ENCODE measurements at regions not wholly inside any gene's neighbourhood (a gene's known extent, or its start where the extent isn't known, plus 50 kb on each side); places are given as distances from the start of the nearest gene placed in this dataset.
"Not testable (repeated sequence)": the region's sequence is repeated elsewhere in the genome, so short reads cannot be mapped to it uniquely, and the experiment has no call there.

- Histone ChIP-seq H3K9me3 (replicated peaks) (no peaks in the 10 kb centered on the region), H3K36me3 (no peaks in the 10 kb centered on the region), H3K4me3 (no peak overlapping the region), H3K4me1 (no peaks in the 10 kb centered on the region), H3K27me3 (no peaks in the 10 kb centered on the region), H3K27ac (no peak overlapping the region)
- no peak for DNase-seq
Observed at GRCh38 chrX:40864972-40865371, 129.6 kb upstream of the MED14 start.

- no peaks in the 10 kb centered on the region for H3K9me3 ChIP-seq (replicated peaks)
- H3K4me3 ChIP-seq = no peak overlapping the region
- H3K36me3 ChIP-seq = no peaks in the 10 kb centered on the region
- no peak for DNase-seq
- H3K27ac ChIP-seq = no peak overlapping the region
- H3K4me1 ChIP-seq = no peaks in the 10 kb centered on the region
- no peaks in the 10 kb centered on the region for H3K27me3 ChIP-seq
Observed at GRCh38 chrX:40866893-40867292, 131.6 kb upstream of the MED14 start.

- no peak overlapping the region for H3K4me3 ChIP-seq
- no peak overlapping the region for H3K27ac ChIP-seq
- H3K9me3 ChIP-seq (replicated peaks) = no peaks in the 10 kb centered on the region
- DNase-seq = no peak
- H3K36me3 ChIP-seq = no peaks in the 10 kb centered on the region
- no peaks in the 10 kb centered on the region for H3K4me1 ChIP-seq
- no peaks in the 10 kb centered on the region for H3K27me3 ChIP-seq
Observed at GRCh38 chrX:40867352-40867751, 132.0 kb upstream of the MED14 start.

- Histone ChIP-seq H3K9me3 (replicated peaks) (no peaks in the 10 kb centered on the region), H3K27ac (no peak overlapping the region), H3K27me3 (no peaks in the 10 kb centered on the region), H3K36me3 (no peaks in the 10 kb centered on the region), H3K4me1 (no peaks in the 10 kb centered on the region), H3K4me3 (no peak overlapping the region)
- no peak for DNase-seq
Observed at GRCh38 chrX:40868868-40869267, 133.5 kb upstream of the MED14 start.

- not testable (repeated sequence) for H3K4me3 ChIP-seq; H3K36me3 ChIP-seq; H3K4me1 ChIP-seq; H3K9me3 ChIP-seq (replicated peaks); H3K27ac ChIP-seq; H3K27me3 ChIP-seq; DNase-seq
Observed at GRCh38 chrX:40870982-40871381, 135.6 kb upstream of the MED14 start.

- DNase-seq = no peak
- no peaks in the 10 kb centered on the region for H3K36me3 ChIP-seq
- no peaks in the 10 kb centered on the region for H3K4me1 ChIP-seq
- no peaks in the 10 kb centered on the region for H3K9me3 ChIP-seq (replicated peaks)
- H3K4me3 ChIP-seq = no peak overlapping the region
- H3K27me3 ChIP-seq = no peaks in the 10 kb centered on the region
- no peak overlapping the region for H3K27ac ChIP-seq
Observed at GRCh38 chrX:40871385-40872082, 136.2 kb upstream of the MED14 start.

GRCh38 chrX:40872351-40872750, 137.0 kb upstream of the MED14 start:
- no peak overlapping the region for H3K27ac ChIP-seq
- no peaks in the 10 kb centered on the region for H3K36me3 ChIP-seq
- no peaks in the 10 kb centered on the region for H3K27me3 ChIP-seq
- no peaks in the 10 kb centered on the region for H3K9me3 ChIP-seq (replicated peaks)
- H3K4me3 ChIP-seq = no peak overlapping the region
- H3K4me1 ChIP-seq = no peaks in the 10 kb centered on the region
- no peak for DNase-seq

GRCh38 chrX:40875476-40875875, 140.1 kb upstream of the MED14 start:
- H3K4me1 ChIP-seq = no peaks in the 10 kb centered on the region
- H3K4me3 ChIP-seq = no peak overlapping the region
- no peak for DNase-seq
- no peak overlapping the region for H3K27ac ChIP-seq
- H3K27me3 ChIP-seq = no peaks in the 10 kb centered on the region
- H3K36me3 ChIP-seq = no peaks in the 10 kb centered on the region
- H3K9me3 ChIP-seq (replicated peaks) = no peaks in the 10 kb centered on the region

- Histone ChIP-seq H3K27me3 (no peaks in the 10 kb centered on the region), H3K27ac (no peak overlapping the region), H3K4me3 (no peak overlapping the region), H3K4me1 (no peaks in the 10 kb centered on the region), H3K36me3 (no peaks in the 10 kb centered on the region), H3K9me3 (replicated peaks) (no peaks in the 10 kb centered on the region)
- DNase-seq = peak in 1 of 2 experiments; percentile 17
Observed at GRCh38 chrX:40877887-40878286, 142.5 kb upstream of the MED14 start.

GRCh38 chrX:40878766-40879165, 143.4 kb upstream of the MED14 start:
- H3K27ac ChIP-seq = no peak overlapping the region
- H3K36me3 ChIP-seq = no peaks in the 10 kb centered on the region
- H3K9me3 ChIP-seq (replicated peaks) = no peaks in the 10 kb centered on the region
- no peak overlapping the region for H3K4me3 ChIP-seq
- no peak for DNase-seq
- no peaks in the 10 kb centered on the region for H3K27me3 ChIP-seq
- H3K4me1 ChIP-seq = peaks cover 6% of the 10 kb centered on the region

GRCh38 chrX:40879172-40879571, 143.8 kb upstream of the MED14 start:
- H3K36me3 ChIP-seq; H3K9me3 ChIP-seq (replicated peaks); H3K27ac ChIP-seq; DNase-seq; H3K4me3 ChIP-seq; H3K27me3 ChIP-seq; H3K4me1 ChIP-seq: not testable (repeated sequence)

- H3K36me3 ChIP-seq = no peaks in the 10 kb centered on the region
Observed at GRCh38 chrX:40880712-40881111, 145.4 kb upstream of the MED14 start.

GRCh38 chrX:40883021-40883619, 147.8 kb upstream of the MED14 start:
- Histone ChIP-seq H3K4me1 (peaks cover 6% of the 10 kb centered on the region), H3K36me3 (no peaks in the 10 kb centered on the region), H3K9me3 (replicated peaks) (no peaks in the 10 kb centered on the region), H3K27me3 (no peaks in the 10 kb centered on the region), H3K4me3 (no peak overlapping the region), H3K27ac (peak overlapping the region; percentile 55)
- DNase-seq = peak; percentile 37 to 57

More at GRCh38 chrX:40880712-40881111, 145.4 kb upstream of the MED14 start:
- Histone ChIP-seq H3K9me3 (replicated peaks) (no peaks in the 10 kb centered on the region), H3K27ac (no peak overlapping the region), H3K4me3 (no peak overlapping the region), H3K4me1 (peaks cover 6% of the 10 kb centered on the region), H3K27me3 (no peaks in the 10 kb centered on the region)
- DNase-seq = no peak

- no peak for DNase-seq
- Histone ChIP-seq H3K4me3 (no peak overlapping the region), H3K4me1 (peaks cover 6% of the 10 kb centered on the region), H3K27ac (no peak overlapping the region), H3K9me3 (replicated peaks) (no peaks in the 10 kb centered on the region), H3K27me3 (no peaks in the 10 kb centered on the region), H3K36me3 (no peaks in the 10 kb centered on the region)
Observed at GRCh38 chrX:40885989-40886388, 150.6 kb upstream of the MED14 start.

GRCh38 chrX:40887476-40887875, 152.1 kb upstream of the MED14 start:
- Histone ChIP-seq H3K4me3 (no peak overlapping the region), H3K9me3 (replicated peaks) (no peaks in the 10 kb centered on the region), H3K36me3 (no peaks in the 10 kb centered on the region), H3K4me1 (peaks cover 6% of the 10 kb centered on the region), H3K27me3 (no peaks in the 10 kb centered on the region), H3K27ac (peak overlapping the region; percentile 30; the same call in 1 of the 2 replicates)
- peak in 1 of 2 experiments; percentile 17 for DNase-seq

- Histone ChIP-seq H3K9me3 (replicated peaks) (no peaks in the 10 kb centered on the region), H3K27me3 (no peaks in the 10 kb centered on the region), H3K36me3 (no peaks in the 10 kb centered on the region), H3K4me1 (no peaks in the 10 kb centered on the region), H3K4me3 (no peak overlapping the region), H3K27ac (no peak overlapping the region)
- no peak for DNase-seq
Observed at GRCh38 chrX:40891798-40892197, 156.5 kb upstream of the MED14 start.
